ENCODE measurements at regions not wholly inside any gene's neighbourhood (a gene's known extent, or its start where the extent isn't known, plus 50 kb on each side); places are given as distances from the start of the nearest gene placed in this dataset.

- DNase-seq = no peak
These were observed 331.1 kb downstream of the MLLT3 start for GRCh38 chr9:20291201-20291600.

GRCh38 chr9:20290257-20290656, 332.0 kb downstream of the MLLT3 start:
- DNase-seq = no peak

- no peak for DNase-seq
These were observed 332.8 kb downstream of the MLLT3 start for GRCh38 chr9:20289423-20290010.

- DNase-seq = no peak
These were observed 335.3 kb downstream of the MLLT3 start for GRCh38 chr9:20286969-20287368.

- no peak for DNase-seq
These were observed 336.1 kb downstream of the MLLT3 start for GRCh38 chr9:20286154-20286700.

GRCh38 chr9:20284601-20285289, 337.6 kb downstream of the MLLT3 start:
- DNase-seq = no peak

- DNase-seq = no peak
These were observed 342.0 kb downstream of the MLLT3 start for GRCh38 chr9:20280330-20280729.

- DNase-seq = no peak
These were observed 345.5 kb downstream of the MLLT3 start for GRCh38 chr9:20276762-20277161.

- peak; percentile 4 for DNase-seq
These were observed 350.6 kb downstream of the MLLT3 start for GRCh38 chr9:20271723-20272122.

- DNase-seq = no peak
These were observed 351.2 kb downstream of the MLLT3 start for GRCh38 chr9:20271096-20271495.

GRCh38 chr9:20270161-20270560, 352.1 kb downstream of the MLLT3 start:
- DNase-seq = no peak

- DNase-seq = no peak
These were observed 352.7 kb downstream of the MLLT3 start for GRCh38 chr9:20269620-20270019.

GRCh38 chr9:20264896-20265295, 357.4 kb downstream of the MLLT3 start:
- DNase-seq = no peak

GRCh38 chr9:20262611-20263010, 359.7 kb downstream of the MLLT3 start:
- DNase-seq = no peak

- no peak for DNase-seq
These were observed 365.9 kb downstream of the MLLT3 start for GRCh38 chr9:20256284-20256948.

- DNase-seq = no peak
These were observed 367.2 kb downstream of the MLLT3 start for GRCh38 chr9:20255052-20255451.

- DNase-seq = no peak
These were observed 368.7 kb downstream of the MLLT3 start for GRCh38 chr9:20253635-20254034.

GRCh38 chr9:20252778-20253177, 369.5 kb downstream of the MLLT3 start:
- DNase-seq = no peak

GRCh38 chr9:20250791-20251190, 371.5 kb downstream of the MLLT3 start:
- no peak for DNase-seq

GRCh38 chr9:20244271-20244670, 378.0 kb downstream of the MLLT3 start:
- no peak for DNase-seq

- no peak for DNase-seq
These were observed 378.5 kb downstream of the MLLT3 start for GRCh38 chr9:20243841-20244240.

GRCh38 chr9:20242510-20243189, 379.6 kb downstream of the MLLT3 start:
- DNase-seq = no peak

- no peak for DNase-seq
These were observed 381.8 kb downstream of the MLLT3 start for GRCh38 chr9:20240498-20240897.

GRCh38 chr9:20238921-20239320, 383.4 kb downstream of the MLLT3 start:
- DNase-seq = no peak
